HG02981 (cell line): ENCODE measurements at regions not wholly inside any gene's neighbourhood (a gene's known extent, or its start where the extent isn't known, plus 50 kb on each side); places are given as distances from the start of the nearest gene placed in this dataset.

Experiments
- ATAC-seq: cut with Tn5 transposase; IDR thresholded peaks from one replicate; pipeline ENCODE4 v1.9.1; 2021; ENCODE audit warnings: mild to moderate bottlenecking, moderate library complexity; ENCODE audit not compliant: unreplicated experiment

DNA sequence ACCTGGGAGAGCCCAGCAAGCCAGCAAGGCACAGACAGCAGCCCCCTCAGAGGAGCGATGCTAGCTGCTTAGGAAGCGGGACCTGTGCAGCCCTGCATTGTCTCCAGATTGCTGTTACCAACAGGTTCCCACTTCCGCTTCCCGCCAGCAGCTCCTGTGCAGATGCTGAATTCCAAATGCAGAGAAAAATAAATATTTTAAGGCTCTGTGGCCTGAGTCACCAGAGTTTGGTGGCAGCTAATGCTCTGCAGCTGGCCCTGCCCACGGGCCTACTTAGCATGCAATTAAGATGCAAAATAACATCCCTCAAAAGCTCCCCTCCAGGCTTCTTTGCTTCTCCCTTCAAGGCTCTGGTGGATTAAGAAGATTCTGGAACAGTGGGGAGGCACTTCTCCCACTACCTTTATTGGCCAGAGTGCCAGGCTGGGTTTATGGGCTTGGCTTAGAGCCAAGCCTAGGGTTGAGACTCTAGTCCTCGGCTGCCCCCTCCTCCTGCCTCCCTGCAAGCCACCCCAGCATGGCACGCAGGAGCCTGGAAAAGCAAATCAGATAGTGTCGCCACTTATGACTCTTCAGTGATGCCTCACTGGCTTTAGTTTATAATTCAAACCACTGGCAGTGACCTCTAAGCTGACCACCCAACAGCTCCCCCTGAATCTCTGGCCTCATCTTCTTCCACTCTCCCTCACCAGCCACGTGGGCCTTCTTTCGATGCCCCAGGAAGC is 207.1 kb upstream of the ZC3H12A start:
- no peak for ATAC-seq

GRCh38 chr1:37270639-37271038 is 203.7 kb upstream of the ZC3H12A start:
- ATAC-seq = no peak

- ATAC-seq = no peak
These were observed 201.8 kb upstream of the ZC3H12A start for GRCh38 chr1:37272626-37273025.

GRCh38 chr1:37274486-37274885 is 199.9 kb upstream of the ZC3H12A start:
- no peak for ATAC-seq

DNA sequence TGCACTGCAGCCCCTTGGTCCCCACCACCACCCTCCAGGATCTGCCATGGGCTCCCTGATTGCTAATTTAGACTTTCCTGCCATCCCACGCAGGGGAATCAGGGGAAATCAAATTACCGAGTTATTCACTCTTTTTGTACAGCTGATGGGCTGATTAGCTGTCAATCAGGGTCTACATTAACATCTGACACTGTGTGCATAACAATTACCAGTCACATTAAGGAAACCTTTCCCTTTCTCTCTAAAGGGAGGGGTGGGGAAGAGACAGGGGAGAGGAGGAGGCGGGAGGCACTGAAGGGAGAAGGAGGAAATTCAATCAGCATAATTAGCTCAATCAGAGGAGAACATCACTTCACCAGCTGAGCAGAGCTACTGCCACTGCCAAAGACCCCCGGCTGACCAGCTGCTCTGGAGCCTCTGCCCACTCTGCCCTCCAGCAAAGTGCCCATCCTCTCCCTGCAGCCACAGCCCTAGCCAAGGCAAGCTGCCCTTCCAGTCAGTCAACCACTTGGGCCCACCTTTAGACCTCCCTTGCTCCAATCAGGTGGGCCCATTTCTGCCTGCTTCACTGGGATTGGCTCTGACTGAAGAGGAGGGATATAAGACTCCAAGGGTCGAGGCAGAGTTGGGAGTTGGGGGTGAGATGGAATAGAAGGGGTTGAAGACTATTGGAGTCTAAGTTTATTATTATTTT is 199.3 kb upstream of the ZC3H12A start:
- ATAC-seq = no peak

DNA sequence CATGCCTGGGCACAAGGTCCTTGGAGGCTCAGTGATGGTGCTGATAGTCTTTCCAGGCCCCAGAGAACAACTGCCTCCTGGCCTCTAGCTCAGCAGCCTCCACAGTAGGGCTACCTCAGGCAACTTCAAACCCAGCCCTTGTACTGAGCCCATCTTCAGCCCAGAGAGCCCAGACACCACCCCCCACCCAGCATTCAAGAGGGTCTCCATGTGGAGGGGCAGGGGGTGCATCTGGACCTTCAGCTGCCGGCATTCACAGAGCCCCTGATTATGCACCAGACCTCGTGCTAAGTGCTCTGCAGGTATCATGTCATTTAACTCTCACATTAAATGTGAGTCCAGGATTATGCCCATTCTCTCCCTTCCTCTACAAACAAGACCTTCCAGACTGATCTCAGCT is 197.0 kb upstream of the ZC3H12A start:
- ATAC-seq = no peak

DNA sequence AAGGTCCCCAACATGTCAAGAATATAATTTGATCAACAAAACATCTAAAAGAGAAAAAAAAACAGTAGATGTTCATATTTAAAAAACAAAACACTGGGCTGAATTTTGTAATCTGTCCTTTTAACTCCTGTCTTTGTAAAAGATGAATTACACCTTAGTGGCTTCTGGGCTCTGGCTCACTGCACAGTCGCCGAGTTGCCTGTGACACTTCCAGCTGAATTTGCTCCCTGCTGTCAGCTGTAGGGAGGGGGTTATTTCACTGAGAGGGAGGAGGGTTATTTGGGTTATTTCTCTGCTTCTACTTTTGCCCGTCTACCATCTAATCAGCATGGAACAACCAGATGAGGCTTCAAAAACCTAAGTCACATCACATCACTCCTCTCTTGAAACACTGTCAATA is 193.0 kb upstream of the ZC3H12A start:
- ATAC-seq = no peak

DNA sequence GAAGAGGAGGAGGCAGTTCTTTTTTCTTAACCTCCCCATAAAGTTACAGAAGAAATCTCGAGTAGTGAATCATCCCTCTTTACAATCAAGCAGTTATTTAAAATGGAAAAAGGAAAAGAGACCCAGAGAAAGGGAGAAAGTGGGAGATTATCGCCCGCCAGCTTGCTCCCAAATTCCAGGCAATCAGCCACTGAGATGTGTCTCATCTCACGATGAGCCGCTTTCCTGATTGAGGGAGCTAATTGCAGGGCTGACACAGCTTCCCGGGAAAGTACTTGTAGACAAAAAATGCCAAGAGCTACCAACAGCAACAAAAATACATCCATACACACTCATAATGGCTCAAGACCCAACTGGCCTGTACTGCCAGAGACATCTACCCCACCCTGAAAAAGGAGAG is 191.6 kb upstream of the ZC3H12A start:
- no peak for ATAC-seq

DNA sequence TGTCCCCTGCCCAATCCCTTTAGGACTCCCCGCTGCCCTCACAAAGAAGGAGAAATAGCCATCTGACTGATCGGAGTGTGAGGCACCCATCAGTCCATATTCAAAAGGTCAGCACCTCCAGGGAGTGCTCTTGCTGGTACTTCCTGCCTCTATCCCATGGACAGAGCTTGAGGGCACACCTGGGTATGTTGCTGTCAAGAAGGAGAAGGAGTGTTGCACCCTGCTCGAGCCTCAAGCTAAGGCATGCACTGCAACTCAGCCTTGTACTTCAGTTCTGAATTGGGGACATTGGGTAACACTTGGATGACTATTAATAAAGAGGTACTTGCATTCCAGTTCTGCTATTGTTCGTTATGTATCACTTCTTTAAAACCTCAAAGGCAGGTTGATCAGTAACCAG is 190.3 kb upstream of the ZC3H12A start:
- no peak for ATAC-seq

- ATAC-seq = no peak
These were observed 187.5 kb upstream of the ZC3H12A start for GRCh38 chr1:37286881-37287280.

DNA sequence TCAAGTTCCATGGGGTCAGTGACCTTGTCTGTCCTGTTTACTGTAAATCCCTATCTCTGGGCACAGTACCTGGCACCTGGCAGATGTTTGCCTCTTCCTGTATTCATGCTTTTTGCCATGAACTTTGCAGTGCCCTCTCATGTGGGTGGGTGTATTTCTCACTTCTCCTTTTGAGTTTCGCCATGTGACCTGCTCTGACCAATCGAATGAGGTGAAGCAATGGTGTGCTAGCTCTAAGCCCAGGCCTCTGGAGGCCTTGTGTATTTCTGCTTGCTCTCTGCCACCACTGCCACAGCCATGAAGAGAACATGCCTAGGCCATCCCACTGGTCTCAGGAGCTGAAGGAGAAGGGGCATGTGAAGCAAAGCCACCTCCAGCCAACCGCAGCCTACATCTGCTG is 185.5 kb upstream of the ZC3H12A start:
- ATAC-seq = peak; percentile 93

DNA sequence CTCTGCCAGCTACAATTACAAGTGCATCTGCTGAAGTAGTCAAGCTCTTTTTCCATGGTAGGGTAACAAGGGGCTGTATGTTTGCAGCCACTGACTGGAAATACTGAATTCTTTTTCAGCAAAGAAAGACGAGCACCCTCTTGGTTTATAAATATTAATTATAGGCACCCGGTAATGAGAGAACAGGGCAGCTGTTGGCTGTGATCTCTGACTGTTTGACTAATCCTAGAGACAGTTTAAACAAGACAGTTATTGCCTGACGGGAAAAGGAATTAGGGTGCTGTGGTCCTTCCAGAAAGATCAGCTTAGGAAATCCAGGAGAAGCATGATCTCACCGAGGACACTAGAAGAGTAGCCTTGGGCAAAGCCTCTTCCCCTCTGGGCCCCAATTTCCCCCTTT is 183.7 kb upstream of the ZC3H12A start:
- no peak for ATAC-seq

DNA sequence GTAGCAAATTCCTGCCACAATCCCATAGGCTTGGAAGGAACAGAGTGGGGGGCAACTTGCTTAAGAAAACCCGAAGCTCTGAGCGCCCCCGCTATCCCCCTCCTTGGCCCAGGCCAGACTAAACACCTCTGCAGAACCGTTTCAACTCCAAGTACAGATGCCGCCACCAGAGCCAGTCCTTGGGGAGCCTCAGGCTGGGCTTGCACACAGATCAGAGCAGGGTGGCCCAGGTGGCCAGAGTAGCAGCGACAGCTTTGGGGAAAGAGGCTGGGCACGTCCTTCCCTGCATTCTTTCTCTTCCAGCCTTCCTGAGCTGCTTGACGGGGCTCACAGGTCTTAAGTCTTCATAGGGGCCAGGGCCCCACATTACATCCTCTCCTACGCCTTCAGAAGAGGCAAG is 181.6 kb upstream of the ZC3H12A start:
- ATAC-seq = no peak

- no peak for ATAC-seq
These were observed 180.3 kb upstream of the ZC3H12A start for GRCh38 chr1:37294096-37294495.

- no peak for ATAC-seq
These were observed 179.9 kb upstream of the ZC3H12A start for GRCh38 chr1:37294529-37294928.

DNA sequence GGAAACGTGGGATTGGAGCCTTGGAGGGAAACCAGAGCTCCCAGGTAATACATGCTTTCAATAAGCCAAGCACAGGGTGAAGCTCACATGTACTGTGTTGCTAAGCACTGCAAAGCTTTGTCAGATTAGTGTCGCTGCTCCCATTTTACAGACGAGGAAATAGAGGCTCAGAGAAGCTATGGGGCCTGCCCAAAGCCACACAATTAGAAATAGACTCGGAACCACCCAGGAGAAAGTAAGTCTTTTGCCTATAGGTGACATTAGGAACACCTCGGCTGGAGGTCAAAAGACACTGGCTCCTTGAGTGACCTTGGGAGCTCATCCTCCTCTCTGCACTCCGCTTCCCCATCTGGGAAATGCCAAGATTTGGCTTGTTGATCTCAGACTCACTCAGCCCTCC is 175.6 kb upstream of the ZC3H12A start:
- no peak for ATAC-seq

DNA sequence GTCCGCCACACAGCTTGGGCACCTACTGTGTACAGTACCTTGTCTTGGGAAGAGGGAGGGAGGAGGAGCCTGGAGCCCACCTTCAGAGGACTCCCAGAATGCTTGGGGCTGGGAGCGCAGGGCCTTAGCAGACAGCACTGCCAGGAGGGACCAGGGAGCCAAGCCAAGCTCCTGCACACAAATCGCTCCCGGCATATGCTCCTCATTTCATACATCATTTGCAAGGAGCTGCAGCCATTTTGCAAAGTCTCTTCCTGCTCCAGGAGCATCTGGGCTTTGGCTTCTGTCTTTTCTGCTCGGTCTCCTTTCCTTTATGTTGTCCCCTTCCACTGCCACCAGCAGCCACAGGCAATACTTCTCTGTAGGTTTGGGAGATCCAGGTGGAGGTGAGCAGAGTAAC is 175.2 kb upstream of the ZC3H12A start:
- no peak for ATAC-seq

DNA sequence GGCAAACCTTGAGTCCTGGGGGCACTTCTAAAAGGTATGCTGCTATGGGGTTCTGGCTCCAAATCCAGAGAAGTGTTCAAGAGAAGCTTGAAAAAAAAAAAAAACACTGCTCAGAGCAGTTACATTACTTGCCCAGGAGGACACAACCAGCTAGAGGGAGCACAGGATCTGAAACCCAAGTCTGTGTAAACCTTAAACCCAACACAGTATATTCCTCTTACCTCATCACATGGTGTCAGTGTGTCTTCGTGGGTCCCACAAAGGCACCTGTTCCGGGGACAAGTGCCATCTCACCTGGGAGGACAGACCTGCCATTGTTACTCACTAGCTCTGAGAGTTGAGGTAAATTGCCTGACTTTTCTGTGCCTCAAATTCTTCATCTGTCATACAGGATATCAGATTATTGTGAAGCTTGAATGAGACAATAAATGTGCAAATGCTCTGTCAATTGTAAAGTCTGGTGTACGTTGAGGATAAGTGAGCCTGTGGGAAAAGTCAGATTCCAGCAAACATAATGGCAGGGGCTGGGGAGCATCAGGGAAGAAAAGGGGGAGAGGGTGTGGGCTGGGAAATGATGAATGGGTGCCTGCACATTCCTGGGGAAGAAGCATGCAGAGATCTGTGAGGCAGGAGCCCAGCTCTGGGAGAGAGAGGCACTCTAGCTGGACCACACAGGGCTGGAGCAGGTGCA is 170.4 kb upstream of the ZC3H12A start:
- ATAC-seq = no peak

DNA sequence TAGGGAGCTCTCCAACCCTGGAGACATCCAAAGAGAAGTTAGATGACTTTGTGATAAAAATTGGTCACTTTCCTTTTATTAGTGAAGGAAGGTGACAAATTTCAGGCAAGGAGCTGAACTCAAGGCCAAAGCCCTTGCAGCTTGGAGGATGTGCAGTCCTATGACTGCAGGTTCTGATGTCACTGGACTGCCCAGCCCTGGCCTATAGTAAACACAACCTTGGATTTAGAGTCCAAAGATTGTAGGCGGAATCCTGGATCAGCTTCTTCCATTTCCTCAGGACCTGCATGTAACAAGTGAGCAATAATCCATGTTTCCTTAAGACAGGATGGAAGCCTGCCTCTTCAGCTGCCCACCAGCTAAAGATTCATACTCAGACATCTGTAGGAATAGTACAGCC is 169.3 kb upstream of the ZC3H12A start:
- ATAC-seq = no peak

DNA sequence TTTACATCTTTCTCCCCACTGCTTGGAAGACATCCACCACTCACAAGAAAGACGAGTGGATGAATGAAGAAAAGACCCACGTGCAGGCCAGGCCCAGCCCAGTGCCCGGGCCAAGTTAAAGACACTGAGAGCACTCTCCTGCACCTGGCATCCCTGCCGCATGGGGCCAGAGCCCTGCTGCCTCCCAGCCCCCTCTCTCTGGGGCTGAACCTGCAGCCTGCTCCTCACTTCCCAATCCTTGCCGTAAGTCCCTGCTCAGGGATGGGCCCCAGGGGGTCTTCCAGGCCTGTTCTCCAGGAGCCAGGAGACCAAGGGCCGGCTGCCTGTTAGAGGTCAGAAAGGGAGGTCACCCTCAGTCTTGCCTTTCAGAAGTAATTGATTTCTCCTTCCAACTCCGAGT is 168.5 kb upstream of the ZC3H12A start:
- no peak for ATAC-seq

DNA sequence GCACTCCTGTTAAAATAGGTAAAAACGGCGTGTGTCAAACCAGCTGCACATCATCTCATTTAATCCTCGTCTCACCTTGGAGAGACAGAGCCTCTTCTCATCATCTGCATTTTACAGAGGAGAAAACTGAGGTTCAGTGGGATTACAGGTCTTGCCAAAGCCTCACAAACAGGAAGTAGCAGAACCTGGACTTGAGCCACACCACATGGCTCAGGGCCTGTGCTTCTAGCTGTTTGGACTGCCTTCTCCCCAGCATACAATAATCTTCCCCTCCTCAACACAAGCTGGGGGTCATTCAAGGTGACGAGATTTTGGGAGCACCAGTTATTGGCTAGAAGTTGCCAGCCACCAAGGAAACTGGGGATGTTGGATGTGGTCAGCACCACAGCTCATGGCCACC is 167.9 kb upstream of the ZC3H12A start:
- no peak for ATAC-seq

GRCh38 chr1:37306871-37307270 is 167.5 kb upstream of the ZC3H12A start:
- ATAC-seq = no peak
